HCEC 1CT (cell line): ENCODE measurements at regions not wholly inside any gene's neighbourhood (a gene's known extent, or its start where the extent isn't known, plus 50 kb on each side); places are given as distances from the start of the nearest gene placed in this dataset.

ENCODE experiments used
- DNase-seq: peaks from one replicate; pipeline ENCODE4 v3.0.0-alpha.2; 2017

DNA sequence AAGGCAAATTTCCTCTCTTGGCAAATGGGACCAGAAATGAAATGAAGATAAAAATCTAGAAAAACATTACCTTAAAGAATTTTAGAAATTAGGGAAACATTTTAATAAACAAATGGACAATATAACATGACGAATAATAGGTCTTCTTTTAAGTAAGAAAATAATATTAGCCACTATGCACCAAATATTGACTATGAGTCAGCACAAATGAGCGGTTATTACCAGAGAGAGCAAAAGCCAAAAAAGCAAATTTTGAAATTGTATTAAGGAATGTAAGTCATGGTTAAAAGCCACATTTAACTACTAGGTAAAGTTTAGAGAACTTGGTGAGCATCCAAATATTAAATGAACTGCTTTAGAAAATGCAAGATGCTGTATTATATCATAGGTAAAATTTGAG, 376.6 kb upstream of the JAG1 start:
- no peak for DNase-seq

DNA sequence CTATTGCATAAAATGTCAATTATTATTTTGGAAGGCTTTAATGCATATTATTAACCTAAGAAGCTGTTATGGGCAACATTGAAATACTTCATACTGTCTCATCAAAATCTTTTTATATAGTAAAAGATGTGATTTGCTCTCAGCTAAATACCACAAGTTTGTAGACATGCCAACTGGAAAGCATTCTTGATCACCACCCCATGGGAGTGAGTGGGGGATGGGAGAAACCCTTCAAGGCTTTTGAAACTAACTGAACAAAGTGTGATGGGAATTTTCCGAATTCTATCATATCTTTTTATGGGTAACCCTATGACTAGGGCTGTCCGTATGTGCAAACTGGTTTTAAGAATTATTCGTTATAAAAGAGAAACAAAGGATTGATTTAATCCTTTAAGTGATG, 377.3 kb upstream of the JAG1 start:
- DNase-seq: no peak

DNA sequence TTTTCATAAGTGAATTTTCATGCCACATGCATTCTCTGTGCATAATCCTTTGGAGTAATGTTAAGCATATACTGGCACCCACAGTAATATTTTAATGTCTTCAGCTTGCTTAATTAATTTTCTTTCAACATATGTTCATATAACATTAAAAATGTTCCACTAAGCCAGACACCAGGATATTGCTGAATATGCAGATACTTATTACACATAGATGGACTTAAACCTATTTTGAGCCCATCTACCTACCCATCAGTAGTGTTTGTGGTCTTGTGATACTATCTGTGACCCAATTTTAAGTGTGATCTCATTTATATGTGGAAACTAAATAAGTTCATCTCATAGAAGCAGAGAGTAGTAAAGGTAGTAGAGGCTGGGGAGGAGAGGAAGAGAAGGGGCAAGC, 379.5 kb upstream of the JAG1 start:
- DNase-seq: no peak

DNA sequence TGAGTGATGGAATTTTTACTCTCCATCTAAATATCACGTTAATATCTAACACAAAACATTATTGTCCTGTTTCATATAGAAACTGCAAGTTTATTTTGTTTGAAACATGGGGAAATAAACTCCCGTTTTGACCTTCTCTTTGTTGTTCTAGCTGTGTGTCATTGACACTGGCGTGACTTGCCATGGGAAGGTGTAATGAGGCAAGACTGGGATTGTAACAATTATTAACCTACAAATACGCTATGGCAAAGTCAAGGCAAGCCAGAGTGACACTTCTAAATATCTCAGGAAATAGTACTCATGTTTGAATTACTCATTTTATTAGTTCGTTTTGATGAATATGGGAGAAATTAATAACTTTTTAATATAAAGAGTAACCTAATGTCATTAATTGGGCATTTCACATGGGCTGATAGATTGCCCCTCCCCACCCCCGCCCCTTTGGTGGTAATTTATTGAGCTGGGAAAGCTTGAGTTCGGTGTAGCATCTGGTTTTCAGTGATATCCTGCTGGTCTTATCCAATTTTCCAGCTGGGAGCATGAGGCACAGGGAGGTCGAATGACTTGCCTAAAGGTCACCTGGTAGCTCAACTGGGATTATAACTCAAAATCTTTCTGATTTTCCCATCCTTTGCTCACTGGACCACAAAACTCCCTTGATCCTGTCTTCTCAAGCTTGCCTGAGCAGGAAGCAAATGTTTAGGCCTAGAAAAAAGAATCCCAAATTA, 380.6 kb upstream of the JAG1 start:
- DNase-seq: no peak

DNA sequence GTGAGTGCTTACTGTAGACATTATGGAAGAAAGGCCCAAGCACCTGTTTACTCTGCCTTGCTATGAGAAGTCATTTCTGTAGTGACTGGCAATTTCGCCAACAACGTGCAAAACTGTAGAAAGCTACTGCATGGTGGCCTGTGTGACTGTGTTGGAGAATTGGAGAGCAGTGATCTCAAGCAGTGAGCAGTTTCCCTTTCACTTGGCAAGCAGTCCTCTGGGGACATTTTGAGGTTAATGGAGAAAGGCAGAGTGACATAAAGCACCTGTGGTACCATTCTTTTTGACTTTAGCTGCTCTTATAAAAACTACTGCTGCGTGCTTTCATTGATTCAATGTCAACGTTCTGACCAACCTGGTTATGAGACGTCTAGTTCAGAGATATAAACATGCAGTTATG, 382.6 kb upstream of the JAG1 start:
- no peak for DNase-seq

DNA sequence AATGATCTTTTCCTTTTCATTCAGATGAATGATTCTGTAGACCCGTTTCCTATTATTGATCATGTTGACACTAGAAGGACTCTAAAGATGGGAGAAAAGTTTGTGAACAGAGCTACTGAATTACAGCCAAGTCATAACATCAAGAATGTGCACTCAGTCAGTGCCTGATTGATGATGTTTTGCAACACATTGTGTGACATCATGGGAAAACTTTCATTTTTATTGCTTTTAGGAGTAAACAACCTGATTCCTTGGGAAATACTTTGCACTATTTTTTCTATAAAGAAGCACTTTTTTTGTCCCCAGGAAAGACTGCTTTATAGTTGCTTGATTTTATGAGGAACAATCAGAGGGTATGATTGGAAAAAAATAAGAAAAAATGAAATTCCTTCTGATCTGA, 383.8 kb upstream of the JAG1 start:
- no peak for DNase-seq

DNA sequence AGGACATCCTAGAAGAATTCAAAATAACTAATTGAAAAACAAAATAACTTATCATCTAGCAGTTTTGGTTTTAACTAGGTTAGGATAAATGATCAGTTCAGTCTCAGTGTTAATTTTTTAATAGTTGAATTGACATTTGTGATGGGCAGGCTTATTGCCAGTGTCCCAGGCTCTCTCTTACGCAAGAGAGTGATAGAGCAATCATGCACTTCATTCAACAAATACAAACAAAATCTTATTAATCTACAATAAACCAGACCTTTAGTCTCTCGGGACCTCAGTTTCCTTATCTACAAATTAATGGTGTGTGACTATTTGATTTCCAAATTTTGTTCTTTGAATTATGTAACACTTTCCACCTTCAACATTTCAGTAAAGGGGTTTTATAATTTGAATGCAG, 385.9 kb upstream of the JAG1 start:
- no peak for DNase-seq

DNA sequence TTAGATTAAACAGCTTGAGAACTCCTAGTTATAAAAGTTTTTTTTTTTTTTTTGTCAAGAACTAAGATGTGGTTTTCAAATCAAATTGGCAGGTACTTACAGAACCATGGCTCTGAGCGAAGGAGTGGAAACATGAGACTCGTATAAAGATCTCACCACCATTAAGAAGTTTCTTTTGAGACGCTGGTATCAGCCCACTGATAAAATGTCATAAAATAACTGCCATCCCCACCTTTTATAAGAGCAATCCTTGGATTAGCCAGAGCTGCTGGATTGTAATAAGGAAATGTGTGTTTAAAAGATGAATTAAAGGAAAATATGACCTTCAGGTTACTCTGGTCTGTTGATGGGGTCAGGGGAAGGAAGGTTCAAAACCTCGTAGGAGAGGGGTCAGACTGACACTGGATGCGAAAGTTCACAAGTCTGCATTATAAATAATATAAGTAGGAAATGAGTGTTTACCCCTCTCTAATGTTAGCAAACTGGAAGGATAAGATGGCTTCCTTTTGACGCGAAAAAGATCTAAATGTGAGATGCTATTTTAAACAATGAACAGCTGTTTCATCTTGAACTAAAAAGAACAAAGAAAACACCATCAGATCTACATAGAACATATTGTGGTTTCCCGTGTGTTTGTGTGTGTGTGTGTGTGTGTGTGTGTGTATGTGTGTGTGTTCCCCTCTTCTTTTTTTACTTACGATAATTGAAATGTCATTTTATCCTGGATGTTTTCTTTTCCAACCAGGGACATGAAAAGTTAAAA, 386.8 kb upstream of the JAG1 start:
- no peak for DNase-seq

DNA sequence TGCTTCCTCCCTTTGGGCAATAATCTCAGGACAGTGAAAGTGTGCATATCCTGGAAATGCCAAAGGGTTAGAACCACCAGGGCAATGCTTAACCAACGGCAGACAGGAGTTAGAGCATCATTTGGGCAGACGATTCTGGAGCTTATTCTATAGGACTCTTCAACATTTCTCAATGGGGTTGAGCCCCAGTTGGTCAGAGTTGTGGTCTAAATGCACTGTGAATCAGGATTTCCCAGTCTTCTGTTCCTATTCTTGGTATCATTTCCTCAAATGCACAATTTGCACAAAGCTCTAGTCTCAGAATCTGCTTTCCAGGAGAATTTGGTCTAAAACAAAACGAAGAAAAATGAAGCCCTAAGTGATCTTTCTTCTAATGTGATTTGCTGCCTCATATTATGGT, 389.6 kb upstream of the JAG1 start:
- no peak for DNase-seq

DNA sequence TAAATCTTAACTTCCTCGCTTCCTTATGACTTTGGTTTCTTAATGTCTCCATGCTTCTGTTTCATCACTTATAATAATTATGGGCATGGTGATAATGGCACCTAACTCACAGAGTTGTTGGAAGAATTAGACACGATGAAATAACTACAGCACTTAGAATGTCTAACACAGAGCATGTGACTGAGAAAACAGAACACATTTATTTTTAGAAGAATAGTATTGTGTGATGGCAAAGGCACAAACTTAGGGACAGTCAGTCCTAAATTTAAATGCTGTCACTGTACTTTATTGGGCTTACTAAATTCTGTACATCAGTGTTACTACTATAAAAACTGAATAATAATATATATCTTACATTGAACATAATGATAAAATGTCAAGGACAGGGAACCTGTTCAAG, 391.1 kb upstream of the JAG1 start:
- no peak for DNase-seq

DNA sequence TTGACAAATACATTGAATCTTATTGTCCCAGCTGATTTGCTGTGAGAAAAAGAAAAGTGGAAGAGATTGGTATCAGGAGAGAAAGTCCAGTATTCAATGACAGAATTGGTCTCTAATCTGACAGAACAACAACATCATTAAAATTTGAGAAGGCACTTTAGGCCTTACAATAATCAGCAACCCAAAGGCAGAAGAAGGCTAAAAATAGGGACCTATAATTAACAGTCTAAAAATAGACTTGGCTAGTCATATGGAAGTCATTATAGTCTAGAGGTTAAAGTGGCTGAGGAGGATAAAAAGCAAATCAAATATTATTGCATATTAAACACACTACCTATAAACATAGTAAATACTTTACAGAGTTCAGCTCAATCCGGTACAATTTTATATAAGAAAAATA, 393.6 kb upstream of the JAG1 start:
- DNase-seq: no peak

DNA sequence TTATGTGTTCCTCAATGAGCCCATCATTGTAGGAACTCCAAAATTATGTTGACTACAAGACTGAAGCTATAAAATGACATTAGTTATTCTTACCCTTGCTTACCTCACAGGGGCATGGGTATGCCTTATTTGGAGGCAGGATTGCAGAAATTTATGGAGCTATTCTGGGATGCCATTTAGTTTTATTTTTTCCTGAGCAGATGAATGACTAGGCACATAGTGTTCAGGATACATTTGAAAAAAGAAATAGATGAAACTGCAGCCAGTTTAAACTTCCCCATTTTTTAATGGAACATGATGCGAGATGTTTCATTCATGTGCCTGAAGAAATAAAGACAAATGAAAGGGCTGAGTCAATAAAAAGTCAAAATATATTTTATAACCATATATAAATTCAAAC, 399.2 kb upstream of the JAG1 start:
- no peak for DNase-seq

DNA sequence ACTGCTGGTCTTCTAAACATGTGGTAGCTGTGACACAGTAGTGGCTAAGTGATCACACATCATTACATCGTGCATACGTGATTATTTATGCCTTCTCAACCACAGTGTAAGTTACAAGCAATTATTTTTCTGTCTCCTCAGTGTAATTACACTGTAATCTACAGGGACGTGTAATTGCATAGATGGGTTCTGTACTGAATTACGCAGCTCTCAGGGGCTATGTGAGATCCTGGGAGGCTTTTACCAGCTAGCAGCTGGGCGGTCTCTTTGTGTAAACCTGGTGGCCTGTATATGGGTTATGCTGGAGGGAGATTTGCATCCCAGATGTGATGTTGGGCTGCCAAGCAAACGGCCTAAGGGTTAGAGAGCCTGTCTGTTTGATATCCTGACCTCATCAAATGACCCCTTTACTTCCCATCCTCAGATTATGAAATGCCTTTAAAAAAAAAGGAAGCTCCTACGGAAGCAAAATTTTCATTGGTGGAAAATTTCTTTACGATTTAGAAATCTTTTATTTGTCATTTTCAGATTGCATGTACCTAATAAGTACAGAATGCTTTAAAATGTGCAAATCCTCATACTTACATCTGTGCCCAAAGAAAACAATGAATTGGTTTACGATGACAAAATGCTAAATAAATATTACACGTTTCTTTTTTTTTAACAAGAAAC, 402.8 kb upstream of the JAG1 start:
- no peak for DNase-seq

DNA sequence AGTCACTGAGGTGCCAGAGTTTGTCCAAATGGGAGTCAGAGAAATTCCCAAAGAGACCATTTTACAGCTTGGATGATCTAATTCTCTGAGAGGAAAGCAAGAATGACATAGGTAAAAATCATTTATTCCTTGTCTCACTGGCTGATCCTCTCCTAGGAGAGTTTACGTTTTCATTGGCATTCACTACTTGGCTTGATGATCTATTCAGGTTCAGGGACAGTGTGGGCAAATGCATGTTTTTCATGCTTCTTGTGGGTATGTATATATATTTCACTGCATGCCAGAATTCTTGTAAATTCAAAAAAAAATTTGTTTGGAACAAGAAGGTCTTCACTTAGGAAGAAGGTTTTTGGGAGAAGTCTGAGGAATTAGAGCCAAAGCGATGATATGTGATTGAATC, 403.4 kb upstream of the JAG1 start:
- no peak for DNase-seq

DNA sequence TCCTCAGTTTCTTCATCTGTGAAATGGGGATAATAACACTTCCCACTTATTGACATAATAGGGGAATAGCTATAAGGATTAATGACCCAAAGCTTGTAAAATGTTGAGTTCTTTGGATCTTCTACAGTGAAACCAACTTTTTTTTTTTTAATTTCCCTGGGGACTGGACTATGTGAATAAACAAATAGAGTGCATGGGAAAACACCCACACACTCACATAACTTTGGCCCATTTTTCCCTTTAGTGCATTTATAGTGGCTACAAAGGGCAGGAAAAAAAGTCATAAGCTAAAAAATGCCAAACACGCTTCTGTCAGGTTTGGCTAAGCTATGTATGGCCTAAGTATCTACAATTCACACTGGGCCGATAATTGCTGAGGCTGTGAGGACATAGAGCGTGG, 406.2 kb upstream of the JAG1 start:
- DNase-seq: no peak

DNA sequence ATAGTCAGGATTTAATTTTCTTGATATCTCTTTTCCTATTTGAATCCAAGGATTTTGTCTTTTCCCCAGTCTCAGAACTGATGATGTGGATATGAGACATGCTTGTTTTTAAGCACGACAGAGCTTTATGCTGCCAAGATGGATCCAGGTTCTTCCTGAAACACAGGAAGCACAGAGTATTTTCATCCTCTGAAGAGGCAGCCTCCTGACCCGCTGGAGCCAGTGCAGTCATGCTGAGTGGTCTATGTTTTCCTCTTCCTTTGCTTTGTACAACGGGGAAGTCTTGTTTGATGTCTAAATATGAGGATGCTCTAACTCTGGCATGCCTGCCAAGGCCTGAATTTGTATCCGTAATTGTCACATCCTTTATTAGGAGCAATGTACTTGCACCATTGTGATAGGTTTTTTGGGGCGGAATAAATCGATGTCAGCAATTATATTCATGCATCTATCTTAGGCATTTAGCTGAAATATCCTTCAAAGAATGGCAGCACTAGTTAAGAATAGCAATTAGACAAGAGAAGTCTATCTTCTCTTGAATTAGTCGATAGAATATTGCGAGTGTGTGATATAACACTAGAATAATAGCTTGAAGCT, 407.1 kb upstream of the JAG1 start:
- DNase-seq: no peak

DNA sequence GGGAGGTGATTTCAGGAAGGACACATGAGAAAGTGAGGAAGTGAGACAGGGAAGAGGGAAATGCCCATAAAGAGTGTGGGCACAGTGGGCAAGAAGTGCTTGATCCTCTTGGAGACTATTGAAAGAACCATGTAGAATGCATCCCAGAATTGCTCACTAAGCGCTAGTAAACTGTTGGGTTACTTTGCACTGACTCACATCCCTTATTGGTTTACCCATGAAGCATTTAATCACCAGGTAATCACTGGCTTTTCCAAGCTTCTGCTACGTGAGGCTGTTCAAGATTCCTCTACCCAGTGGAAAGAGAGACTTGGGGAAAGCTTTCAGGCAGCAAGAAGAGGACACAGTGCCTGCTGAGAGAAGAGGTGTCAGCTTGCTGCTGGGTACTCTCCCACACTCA, 410.0 kb upstream of the JAG1 start:
- no peak for DNase-seq

DNA sequence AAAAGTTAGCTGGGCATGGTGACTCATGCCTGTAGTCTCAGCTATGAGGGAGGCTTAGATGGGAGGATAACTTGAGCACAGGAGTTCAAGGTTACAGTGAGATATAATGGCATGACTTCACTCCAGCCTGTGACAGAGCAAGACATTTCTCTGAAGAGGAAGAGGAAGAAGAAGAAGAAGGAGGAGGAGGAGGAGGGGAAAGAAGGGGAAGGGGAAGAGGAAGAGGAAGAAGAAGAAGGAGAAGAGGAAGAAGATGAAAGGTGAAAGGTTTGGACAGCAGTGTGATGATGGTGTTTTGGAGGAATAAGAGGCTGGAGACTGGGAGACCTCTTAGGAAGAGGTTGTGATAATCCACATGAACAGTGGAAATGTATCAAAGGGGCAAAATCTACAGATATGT, 410.7 kb upstream of the JAG1 start:
- DNase-seq: no peak

DNA sequence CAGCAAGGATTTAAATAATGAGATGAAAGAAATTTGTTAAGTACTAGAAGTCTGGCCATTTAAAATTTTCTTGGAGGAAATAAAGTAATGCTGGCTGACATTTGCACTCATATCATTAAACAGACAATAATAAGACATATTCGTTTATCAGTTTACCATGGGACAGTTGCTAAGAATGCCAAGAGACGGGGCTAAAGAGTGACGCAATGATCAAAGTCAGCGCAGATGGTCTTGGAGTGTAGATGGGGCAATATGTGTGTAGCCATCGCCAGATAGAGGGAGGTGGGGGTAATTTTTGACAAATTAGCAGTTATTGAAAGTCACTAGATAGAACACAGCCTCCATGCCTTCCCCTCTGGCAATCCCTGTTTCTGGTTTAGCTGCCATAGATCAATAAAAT, 413.2 kb upstream of the JAG1 start:
- DNase-seq: no peak

DNA sequence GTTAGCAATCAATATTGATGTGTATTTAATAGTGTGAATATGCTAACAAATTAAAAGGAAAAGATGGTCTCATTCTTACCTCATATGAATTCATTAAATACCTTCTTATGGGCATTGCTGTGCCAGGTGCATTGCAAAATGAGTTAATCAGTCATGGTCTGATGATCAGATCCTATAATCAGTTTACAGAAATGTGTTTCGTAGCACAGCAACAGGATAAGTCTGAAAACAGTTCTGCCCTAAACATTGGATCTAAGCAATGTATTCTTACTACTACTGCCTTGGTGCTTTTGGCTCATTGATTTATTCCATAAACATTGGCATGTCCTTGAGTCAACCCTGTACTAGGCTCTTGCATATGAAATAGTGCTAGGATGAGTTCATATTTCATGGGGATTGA, 417.0 kb upstream of the JAG1 start:
- no peak for DNase-seq

DNA sequence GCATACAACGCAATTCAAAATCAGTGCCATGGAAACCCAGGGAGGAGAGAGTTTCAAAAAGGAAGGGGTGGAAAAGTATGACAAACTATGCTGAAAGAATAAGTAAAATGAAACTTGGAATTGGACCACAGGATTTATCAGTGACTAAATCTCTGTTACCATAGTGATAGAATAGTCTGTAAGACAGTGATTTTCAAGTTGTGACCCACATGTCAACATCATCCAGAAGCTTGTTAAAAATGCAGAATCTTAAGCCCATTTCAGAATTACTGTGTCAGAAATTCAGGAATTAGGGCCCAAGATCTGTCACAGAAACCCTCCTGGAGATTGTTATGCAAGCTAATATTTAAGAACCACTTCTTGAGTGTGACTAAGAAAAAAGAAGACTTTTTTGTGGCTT, 417.7 kb upstream of the JAG1 start:
- no peak for DNase-seq

DNA sequence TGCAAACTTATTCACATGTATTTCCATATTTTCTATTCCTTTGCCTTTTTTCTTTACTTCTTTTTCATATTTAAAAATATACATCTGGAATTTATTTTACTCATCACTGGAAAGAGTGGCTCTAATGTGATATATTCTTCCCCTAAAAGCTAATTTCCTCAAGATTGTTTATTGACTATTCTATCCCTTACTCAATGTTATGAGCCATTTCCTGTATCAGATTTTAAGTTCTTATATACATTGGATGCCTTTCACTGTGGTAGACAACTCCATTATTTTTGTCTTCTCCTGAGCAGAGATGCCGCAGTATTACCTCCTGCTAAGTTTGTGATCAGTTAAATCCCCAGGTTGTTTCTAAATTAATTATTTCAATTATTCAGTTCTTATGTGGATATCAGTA, 418.4 kb upstream of the JAG1 start:
- DNase-seq: no peak

DNA sequence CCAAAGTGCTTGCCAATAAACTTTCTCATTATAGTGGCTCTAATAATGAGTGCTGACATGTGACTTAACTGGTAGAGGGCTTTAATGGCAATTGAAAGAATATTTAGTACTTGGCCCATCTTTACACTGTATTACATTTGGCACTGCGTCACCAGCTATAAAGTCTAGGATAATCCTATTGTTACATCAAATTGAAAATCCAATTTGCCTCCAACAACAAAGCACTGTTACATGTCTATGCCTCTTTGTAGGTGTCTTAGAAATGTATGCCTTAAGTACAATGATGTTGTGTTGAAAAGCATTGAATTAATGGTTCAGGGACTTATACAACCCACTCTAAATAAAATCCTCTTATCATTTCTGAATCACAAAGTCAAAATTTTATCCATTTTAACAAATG, 420.4 kb upstream of the JAG1 start:
- no peak for DNase-seq

DNA sequence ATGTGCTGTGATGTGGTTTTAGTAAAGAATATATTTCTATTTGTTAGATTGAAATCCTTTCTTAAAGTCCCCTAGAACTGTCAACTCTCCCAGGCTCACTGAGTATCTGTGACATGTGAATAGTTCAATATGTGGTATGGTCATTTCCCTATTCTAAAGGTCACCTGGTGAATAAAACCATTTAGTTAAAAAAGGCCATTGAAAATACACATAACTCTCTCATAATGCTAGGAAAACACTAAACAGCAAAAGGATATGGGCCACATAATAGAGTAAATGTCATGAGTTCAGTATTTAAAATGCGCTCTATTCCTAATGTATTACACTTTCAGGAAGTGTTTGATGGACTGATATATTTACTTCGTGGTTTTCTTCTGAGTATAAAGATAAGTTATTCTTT, 420.9 kb upstream of the JAG1 start:
- no peak for DNase-seq
